Stimulated activated CD4-positive, alpha-beta T cell treated with anti-CD3 and anti-CD28 coated beads, Interleukin-12 subunit alpha, Interleukin-12 subunit beta, amount 100 ng/mL, for 4 hours (primary cell): ENCODE measurements at regions not wholly inside any gene's neighbourhood (a gene's known extent, or its start where the extent isn't known, plus 50 kb on each side); places are given as distances from the start of the nearest gene placed in this dataset.

Experiments
- DNase-seq: peaks from one replicate; pipeline ENCODE4 v3.0.0-alpha.2; 2020

- DNase-seq = no peak
These were observed 156.1 kb upstream of the VLDLR start for GRCh38 chr9:2465516-2465915.

- no peak for DNase-seq
These were observed 155.6 kb upstream of the VLDLR start for GRCh38 chr9:2465921-2466460.

GRCh38 chr9:2466703-2467102, 154.9 kb upstream of the VLDLR start:
- no peak for DNase-seq

- no peak for DNase-seq
These were observed 151.8 kb upstream of the VLDLR start for GRCh38 chr9:2469681-2470221.

GRCh38 chr9:2473681-2474080, 147.9 kb upstream of the VLDLR start:
- DNase-seq = no peak

- DNase-seq = no peak
These were observed 143.8 kb upstream of the VLDLR start for GRCh38 chr9:2477755-2478154.

- DNase-seq = no peak
These were observed 143.2 kb upstream of the VLDLR start for GRCh38 chr9:2478421-2478820.

GRCh38 chr9:2479056-2479565, 142.5 kb upstream of the VLDLR start:
- no peak for DNase-seq

GRCh38 chr9:2480255-2480837, 141.2 kb upstream of the VLDLR start:
- no peak for DNase-seq

GRCh38 chr9:2481216-2481615, 140.4 kb upstream of the VLDLR start:
- no peak for DNase-seq

GRCh38 chr9:2486988-2487387, 134.6 kb upstream of the VLDLR start:
- no peak for DNase-seq

- DNase-seq = no peak
These were observed 131.7 kb upstream of the VLDLR start for GRCh38 chr9:2489838-2490314.

- no peak for DNase-seq
These were observed 129.4 kb upstream of the VLDLR start for GRCh38 chr9:2492161-2492560.

- no peak for DNase-seq
These were observed 128.5 kb upstream of the VLDLR start for GRCh38 chr9:2493109-2493508.

GRCh38 chr9:2493529-2493928, 128.1 kb upstream of the VLDLR start:
- no peak for DNase-seq

- DNase-seq = no peak
These were observed 127.0 kb upstream of the VLDLR start for GRCh38 chr9:2494562-2494961.

GRCh38 chr9:2495221-2496005, 126.2 kb upstream of the VLDLR start:
- no peak for DNase-seq

- no peak for DNase-seq
These were observed 125.4 kb upstream of the VLDLR start for GRCh38 chr9:2496169-2496568.

GRCh38 chr9:2496934-2497333, 124.7 kb upstream of the VLDLR start:
- no peak for DNase-seq

- DNase-seq = no peak
These were observed 123.8 kb upstream of the VLDLR start for GRCh38 chr9:2497666-2498400.

GRCh38 chr9:2502210-2502609, 119.4 kb upstream of the VLDLR start:
- no peak for DNase-seq

- no peak for DNase-seq
These were observed 118.8 kb upstream of the VLDLR start for GRCh38 chr9:2502760-2503159.

- no peak for DNase-seq
These were observed 115.3 kb upstream of the VLDLR start for GRCh38 chr9:2506321-2506720.
